Testis (tissue), 2 donors: ENCODE measurements at regions not wholly inside any gene's neighbourhood (a gene's known extent, or its start where the extent isn't known, plus 50 kb on each side); places are given as distances from the start of the nearest gene placed in this dataset.

ENCODE experiments used
- POLR2A ChIP-seq: fragments of 450-650 bp; IDR thresholded peaks from one replicate; pipeline ENCODE4 v1.6.1; 2017; ENCODE audit warnings: antibody characterized with exemption, mild to moderate bottlenecking, moderate library complexity
- TF ChIP-seq, protein P1 (sequence below), 3 experiments: fragments of 450-650 bp in 2 of 3; fragments of 200-600 bp in 1 of 3; sonication (generic) in 1 of 3; IDR thresholded peaks; one replicate each; pipeline ENCODE4 v1.5.1; 2016 to 2019; ENCODE audit warnings: antibody characterized with exemption in 3 of 3, mild to moderate bottlenecking in 2 of 3, moderate library complexity in 1 of 3

DNA sequence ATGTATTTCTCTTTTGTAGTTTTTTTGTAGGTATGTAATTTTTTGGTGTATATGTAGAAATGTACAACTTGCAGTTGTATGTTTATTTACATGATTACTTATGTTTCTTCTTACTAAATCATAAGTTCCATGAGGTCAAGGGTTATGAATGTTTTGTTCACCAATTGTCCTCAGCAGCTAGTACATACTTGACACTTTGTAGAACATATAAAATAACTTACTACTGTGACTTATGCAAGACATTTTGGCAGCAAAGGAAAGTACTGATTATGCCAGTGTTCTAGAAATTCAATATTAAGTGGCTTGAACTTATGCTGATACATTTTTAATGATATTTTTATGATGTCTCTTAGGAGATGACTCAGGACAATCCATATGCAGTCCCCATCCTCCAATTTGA lies 209.6 kb downstream of the DKK1 start:
- TF ChIP-seq, protein P1, sequence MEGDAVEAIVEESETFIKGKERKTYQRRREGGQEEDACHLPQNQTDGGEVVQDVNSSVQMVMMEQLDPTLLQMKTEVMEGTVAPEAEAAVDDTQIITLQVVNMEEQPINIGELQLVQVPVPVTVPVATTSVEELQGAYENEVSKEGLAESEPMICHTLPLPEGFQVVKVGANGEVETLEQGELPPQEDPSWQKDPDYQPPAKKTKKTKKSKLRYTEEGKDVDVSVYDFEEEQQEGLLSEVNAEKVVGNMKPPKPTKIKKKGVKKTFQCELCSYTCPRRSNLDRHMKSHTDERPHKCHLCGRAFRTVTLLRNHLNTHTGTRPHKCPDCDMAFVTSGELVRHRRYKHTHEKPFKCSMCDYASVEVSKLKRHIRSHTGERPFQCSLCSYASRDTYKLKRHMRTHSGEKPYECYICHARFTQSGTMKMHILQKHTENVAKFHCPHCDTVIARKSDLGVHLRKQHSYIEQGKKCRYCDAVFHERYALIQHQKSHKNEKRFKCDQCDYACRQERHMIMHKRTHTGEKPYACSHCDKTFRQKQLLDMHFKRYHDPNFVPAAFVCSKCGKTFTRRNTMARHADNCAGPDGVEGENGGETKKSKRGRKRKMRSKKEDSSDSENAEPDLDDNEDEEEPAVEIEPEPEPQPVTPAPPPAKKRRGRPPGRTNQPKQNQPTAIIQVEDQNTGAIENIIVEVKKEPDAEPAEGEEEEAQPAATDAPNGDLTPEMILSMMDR (IDR thresholded peaks at IDR 0.05) = no peak
- no peak for TF ChIP-seq POLR2A
